ENCODE measurements at regions not wholly inside any gene's neighbourhood (a gene's known extent, or its start where the extent isn't known, plus 50 kb on each side); places are given as distances from the start of the nearest gene placed in this dataset.

GRCh38 chr16:85202631-85203461 lies 90.6 kb upstream of the CIBAR2 start:
- TF ChIP-seq CTCF (IDR thresholded peaks at IDR 0.05) (no peak), POLR2A (IDR thresholded peaks at IDR 0.05) (no peak)
